Endothelial cell of umbilical vein (primary cell): ENCODE measurements at regions not wholly inside any gene's neighbourhood (a gene's known extent, or its start where the extent isn't known, plus 50 kb on each side); places are given as distances from the start of the nearest gene placed in this dataset.

Experiments
- BruUV-seq: library from RNA; stranded (reverse); fragments of 400-500 nt; replicated peaks from 2 replicates; lab custom pipeline; 2021; lab: Mats Ljungman, UMichigan
- CTCF ChIA-PET: fragments of 300-600, 350-600 bp; sonication (Branson Sonifier 250); formaldehyde crosslinking; loops from one replicate; lab custom pipeline; 2021; ENCODE audit warnings: antibody characterized with exemption, inconsistent platforms; lab: Charles Lee
- POLR2A ChIA-PET: fragments of 300-600, 350-600 bp; sonication (Branson Sonifier 250); formaldehyde crosslinking; loops from one replicate; lab custom pipeline; 2021; ENCODE audit warnings: antibody characterized with exemption, inconsistent platforms; lab: Charles Lee
- DNase-seq: peaks from one replicate; pipeline ENCODE4 v3.0.0-alpha.2; 2011; ENCODE audit warnings: low read depth, low spot score
- FAIRE-seq: peaks from 2 replicates; lab custom pipeline; 2011; peaks lifted over from hg19 to GRCh38; lab: Jason Lieb, UNC
- H2AFZ ChIP-seq: 2 replicates; pipeline ENCODE4 v1.6.0; 2012; ENCODE audit warnings: low read depth, low read length, control low read depth, inconsistent platforms
- H3K27ac ChIP-seq: 2 replicates; pipeline ENCODE4 v1.5.1; 2011; ENCODE audit warnings: low read depth, mild to moderate bottlenecking, control low read depth, low read length, moderate library complexity; ENCODE audit not compliant: insufficient read depth
- H3K27me3 ChIP-seq, 2 experiments: 2 replicates each; pipeline versions ENCODE4 v1.6.0 to v1.6.1; 2011; ENCODE audit warnings: low read length in 2 of 2, mixed read lengths in 1 of 2; ENCODE audit not compliant: control insufficient read depth in 2 of 2, insufficient read depth in 2 of 2
- H3K36me3 ChIP-seq, 2 experiments: 2 replicates in 1 of 2; 3 replicates in 1 of 2; pipeline ENCODE4 v1.5.1; 2011; ENCODE audit warnings: low read length in 2 of 2, mild to moderate bottlenecking in 1 of 2, moderate library complexity in 1 of 2; ENCODE audit not compliant: control insufficient read depth in 2 of 2, insufficient read depth in 2 of 2; ENCODE audit errors: extremely low read depth in 1 of 2
- H3K4me1 ChIP-seq: 3 replicates; pipeline ENCODE4 v1.5.1; 2011; ENCODE audit warnings: mild to moderate bottlenecking, low read length; ENCODE audit not compliant: control insufficient read depth, insufficient read depth; ENCODE audit errors: extremely low read depth
- H3K4me2 ChIP-seq: 2 replicates; pipeline ENCODE4 v1.6.1; 2011; ENCODE audit warnings: low read length, control low read depth, mixed read lengths; ENCODE audit not compliant: insufficient read depth
- H3K4me3 ChIP-seq, 3 experiments: fragments of 200-600 bp in 1 of 3; sonication (generic), shearing (Covaris generic) in 1 of 3; replicated peaks in 1 of 3; 2 replicates each; pipeline ENCODE4 v1.5.1; 2011 to 2016; ENCODE audit warnings: control low read depth in 3 of 3, low read length in 3 of 3, mild to moderate bottlenecking in 2 of 3, inconsistent platforms in 1 of 3, low read depth in 1 of 3, moderate library complexity in 1 of 3; ENCODE audit not compliant: insufficient read depth in 1 of 3
- H3K79me2 ChIP-seq: 2 replicates; pipeline ENCODE4 v1.6.0; 2012; ENCODE audit warnings: low read length, inconsistent platforms; ENCODE audit not compliant: control insufficient read depth, insufficient read depth
- H3K9ac ChIP-seq: replicated peaks from 2 replicates; pipeline ENCODE3; 2011; ENCODE audit warnings: low read length, control low read depth; ENCODE audit not compliant: insufficient read depth; ENCODE audit errors: extremely low read depth
- H3K9me1 ChIP-seq: replicated peaks from 3 replicates; pipeline ENCODE4 v1.6.0; 2011; ENCODE audit warnings: mild to moderate bottlenecking, low read length; ENCODE audit not compliant: control insufficient read depth, insufficient read depth; ENCODE audit errors: extremely low read depth
- H3K9me3 ChIP-seq: replicated peaks from 2 replicates; pipeline ENCODE4 v1.5.1; 2012; ENCODE audit warnings: low read length, inconsistent platforms; ENCODE audit not compliant: control insufficient read depth, insufficient read depth
- H4K20me1 ChIP-seq: replicated peaks from 2 replicates; pipeline ENCODE3; 2011; ENCODE audit warnings: mild to moderate bottlenecking, low read length; ENCODE audit not compliant: control insufficient read depth, insufficient read depth; ENCODE audit errors: extremely low read depth
- FOS ChIP-seq: IDR thresholded peaks from 2 replicates; pipeline ENCODE4 v1.6.1; 2011; ENCODE audit warnings: mild to moderate bottlenecking, low read length, moderate library complexity, borderline replicate concordance; ENCODE audit not compliant: insufficient read depth
- GATA2 ChIP-seq: IDR thresholded peaks from 2 replicates; pipeline ENCODE4 v1.7.0; 2011; ENCODE audit warnings: low read depth, mild to moderate bottlenecking, moderate library complexity, mixed read lengths, low read length; ENCODE audit not compliant: insufficient read length, insufficient read depth
- JUN ChIP-seq: IDR thresholded peaks from 2 replicates; pipeline ENCODE4 v1.6.1; 2011; ENCODE audit warnings: borderline replicate concordance, low read depth; ENCODE audit not compliant: insufficient read length, insufficient read depth
- MYC ChIP-seq: IDR thresholded peaks from one replicate; pipeline ENCODE4 v1.6.1; 2011; ENCODE audit warnings: mild to moderate bottlenecking, low read depth, low read length
- POLR2A ChIP-seq: IDR thresholded peaks from 2 replicates; pipeline ENCODE4 v1.6.1; 2012; ENCODE audit warnings: low read depth, mild to moderate bottlenecking, control low read depth, low read length
- POLR2AphosphoS5 ChIP-seq: IDR thresholded peaks from 2 replicates; pipeline ENCODE4 v1.6.1; 2012; ENCODE audit warnings: low read depth, mild to moderate bottlenecking, control low read depth, low read length, moderate library complexity; ENCODE audit not compliant: insufficient read depth
- dilution Hi-C: fragments of 300-500 bp; cut with MboI; formaldehyde crosslinking; loops from one replicate; pipeline ENCODE4 v1.15.0; 2019; ENCODE audit warnings: low sequenced_read_pairs; ENCODE audit not compliant: extremely low pct_ligation_motif_present
- intact Hi-C: fragments of 100-400 bp; cut with micrococcal nuclease; formaldehyde crosslinking; loops from one replicate; pipeline ENCODE4 v1.10.0; 2022
- TF ChIP-seq, protein P1 (sequence below), 2 donors: IDR thresholded peaks; 1 replicate in 1 of 2; 2 replicates in 1 of 2; pipeline ENCODE4 v1.5.1; 2011; ENCODE audit warnings: low read length in 2 of 2, mild to moderate bottlenecking in 2 of 2, moderate library complexity in 2 of 2, control low read depth in 1 of 2, inconsistent platforms in 1 of 2, low read depth in 1 of 2; ENCODE audit not compliant: insufficient read depth in 1 of 2; ENCODE audit errors: extremely low read depth in 1 of 2
- TF ChIP-seq, protein P2 (sequence below): IDR thresholded peaks from 2 replicates; pipeline ENCODE4 v1.6.1; 2011; ENCODE audit not compliant: insufficient read depth, insufficient read length

DNA sequence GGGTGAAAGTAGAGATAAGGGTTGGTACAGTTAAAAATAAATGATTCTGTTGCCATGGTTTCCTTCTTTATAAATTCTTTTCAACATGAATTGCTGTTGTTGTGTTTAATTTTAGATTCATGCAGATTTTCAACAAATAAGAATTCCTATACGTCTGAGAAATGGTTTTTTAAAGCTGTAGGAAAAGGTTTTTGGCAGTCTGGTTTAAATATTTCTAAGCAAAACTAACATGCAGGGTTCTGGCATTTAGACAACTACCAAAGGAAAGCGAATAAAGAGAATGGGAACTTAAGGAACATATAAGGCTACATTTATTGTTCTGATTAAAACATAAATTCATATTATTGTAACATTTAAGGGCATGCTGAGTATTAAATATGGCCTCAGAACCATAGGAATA lies 203.0 kb upstream of the MIR17HG start:
- DNase-seq, result no peak
- H3K9me1 ChIP-seq, result no peaks in the 10 kb centered on the region
- no peaks in the 10 kb centered on the region for H3K36me3 ChIP-seq
- dilution Hi-C loops, result no loop called here
- H2AFZ ChIP-seq, result no peak overlapping the region
- H3K27me3 ChIP-seq, result no peaks in the 10 kb centered on the region
- intact Hi-C loops, result no loop called here
- no peak for TF ChIP-seq FOS
- TF ChIP-seq, protein P1, sequence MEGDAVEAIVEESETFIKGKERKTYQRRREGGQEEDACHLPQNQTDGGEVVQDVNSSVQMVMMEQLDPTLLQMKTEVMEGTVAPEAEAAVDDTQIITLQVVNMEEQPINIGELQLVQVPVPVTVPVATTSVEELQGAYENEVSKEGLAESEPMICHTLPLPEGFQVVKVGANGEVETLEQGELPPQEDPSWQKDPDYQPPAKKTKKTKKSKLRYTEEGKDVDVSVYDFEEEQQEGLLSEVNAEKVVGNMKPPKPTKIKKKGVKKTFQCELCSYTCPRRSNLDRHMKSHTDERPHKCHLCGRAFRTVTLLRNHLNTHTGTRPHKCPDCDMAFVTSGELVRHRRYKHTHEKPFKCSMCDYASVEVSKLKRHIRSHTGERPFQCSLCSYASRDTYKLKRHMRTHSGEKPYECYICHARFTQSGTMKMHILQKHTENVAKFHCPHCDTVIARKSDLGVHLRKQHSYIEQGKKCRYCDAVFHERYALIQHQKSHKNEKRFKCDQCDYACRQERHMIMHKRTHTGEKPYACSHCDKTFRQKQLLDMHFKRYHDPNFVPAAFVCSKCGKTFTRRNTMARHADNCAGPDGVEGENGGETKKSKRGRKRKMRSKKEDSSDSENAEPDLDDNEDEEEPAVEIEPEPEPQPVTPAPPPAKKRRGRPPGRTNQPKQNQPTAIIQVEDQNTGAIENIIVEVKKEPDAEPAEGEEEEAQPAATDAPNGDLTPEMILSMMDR (IDR thresholded peaks at IDR 0.05; ENCODE audit: extremely low read depth in 1 of 2, insufficient read depth in 1 of 2, low read depth in 1 of 2, low read length in 2 of 2), result no peak
- no peak for TF ChIP-seq MYC
- TF ChIP-seq, protein P2, sequence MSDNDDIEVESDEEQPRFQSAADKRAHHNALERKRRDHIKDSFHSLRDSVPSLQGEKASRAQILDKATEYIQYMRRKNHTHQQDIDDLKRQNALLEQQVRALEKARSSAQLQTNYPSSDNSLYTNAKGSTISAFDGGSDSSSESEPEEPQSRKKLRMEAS, result no peak
- no peak for TF ChIP-seq POLR2A
- TF ChIP-seq GATA2, result no peak
- no peak for TF ChIP-seq POLR2AphosphoS5
- no peak for TF ChIP-seq JUN
- H4K20me1 ChIP-seq, result no peaks in the 10 kb centered on the region
- CTCF ChIA-PET, result no interaction called here
- no peaks in the 10 kb centered on the region for H3K9me3 ChIP-seq
- no TSS peak for BruUV-seq
- H3K4me1 ChIP-seq, result no peaks in the 10 kb centered on the region
- no peak overlapping the region for H3K4me3 ChIP-seq
- POLR2A ChIA-PET, result no interaction called here
- no peak for FAIRE-seq
- H3K79me2 ChIP-seq, result no peaks in the 10 kb centered on the region
- no peak overlapping the region for H3K9ac ChIP-seq
- no peak overlapping the region for H3K4me2 ChIP-seq
- no peak overlapping the region for H3K27ac ChIP-seq
